ENCODE measurements at regions not wholly inside any gene's neighbourhood (a gene's known extent, or its start where the extent isn't known, plus 50 kb on each side); places are given as distances from the start of the nearest gene placed in this dataset.
A peak's percentile ranks its signal among the peaks of the same experiment; 100 is the strongest.

GRCh38 chr6:137951064-137951597 is 84.1 kb downstream of the TNFAIP3 start:
- CTCF ChIA-PET = interaction anchor here (1.0 to 15.1 kb wide), 8 partner anchors 9 to 152 kb away, joined by 3 to 360 read pairs (median 6); partner anchors contain the start of gene TNFAIP3
- intact Hi-C loops (cut with micrococcal nuclease) = no loop called here
- H3K9me3 Mint-ChIP-seq = no peaks in the 10 kb centered on the region

GRCh38 chr6:137952247-137952646 is 85.2 kb downstream of the TNFAIP3 start:
- ChIA-PET CTCF (interaction anchor here (1.6 to 15.1 kb wide), 3 partner anchors 8 to 82 kb away, joined by 3 to 360 read pairs (median 8); partner anchors contain the start of gene TNFAIP3), POLR2A (interaction anchor here (0.8 kb wide), 1 partner anchor 82 kb away, joined by 3 read pairs; no protein-coding TSS in a partner anchor)
- no peaks in the 10 kb centered on the region for H3K27me3 Mint-ChIP-seq
- ATAC-seq (no peak), DNase-seq (no peak)
- TF ChIP-seq CTCF (IDR thresholded peaks at IDR 0.05) = no peak
- no peaks in the 10 kb centered on the region for H3K9me3 Mint-ChIP-seq
- H3K4me1 Mint-ChIP-seq (ENCODE audit: low read depth) = peaks cover 16% of the 10 kb centered on the region
- H3K36me3 Mint-ChIP-seq (ENCODE audit: low read depth) = no peaks in the 10 kb centered on the region
- no peak overlapping the region for H3K27ac Mint-ChIP-seq
- no peak overlapping the region for H3K4me3 Mint-ChIP-seq
- intact Hi-C loops (cut with micrococcal nuclease) = no loop called here

More at GRCh38 chr6:137951064-137951597, 84.1 kb downstream of the TNFAIP3 start:
- Mint-ChIP-seq H3K27ac (peak overlapping the region; percentile 28), H3K4me1 (ENCODE audit: low read depth) (peaks cover 16% of the 10 kb centered on the region), H3K36me3 (ENCODE audit: low read depth) (no peaks in the 10 kb centered on the region), H3K4me3 (no peak overlapping the region), H3K27me3 (no peaks in the 10 kb centered on the region)
- no peak for TF ChIP-seq CTCF (IDR thresholded peaks at IDR 0.05)
- DNase-seq (no peak), ATAC-seq (no peak)
- POLR2A ChIA-PET = interaction anchor here (0.9 to 2.7 kb wide), 3 partner anchors 12 to 25 kb away, joined by 3 to 9 read pairs (median 3); no protein-coding TSS in a partner anchor

GRCh38 chr6:137953761-137954160 is 86.7 kb downstream of the TNFAIP3 start:
- no peak for DNase-seq
- no peaks in the 10 kb centered on the region for H3K27me3 Mint-ChIP-seq
- no peaks in the 10 kb centered on the region for H3K36me3 Mint-ChIP-seq (ENCODE audit: low read depth)
- peaks cover 17% of the 10 kb centered on the region for H3K4me1 Mint-ChIP-seq (ENCODE audit: low read depth)
- no peak overlapping the region for H3K4me3 Mint-ChIP-seq
- intact Hi-C loops (cut with micrococcal nuclease) = no loop called here
- H3K9me3 Mint-ChIP-seq = no peaks in the 10 kb centered on the region
- H3K27ac Mint-ChIP-seq = no peak overlapping the region
- ChIA-PET POLR2A (no interaction called here), CTCF (interaction anchor here (1.7 to 15.1 kb wide), 2 partner anchors 9 to 83 kb away, joined by 8 to 360 read pairs; partner anchors contain the start of gene TNFAIP3)
- no peak for ATAC-seq
- TF ChIP-seq CTCF (IDR thresholded peaks at IDR 0.05) = no peak

GRCh38 chr6:137954253-137954652 is 87.2 kb downstream of the TNFAIP3 start:
- intact Hi-C loops (cut with micrococcal nuclease) = no loop called here
- Mint-ChIP-seq H3K9me3 (no peaks in the 10 kb centered on the region), H3K4me1 (ENCODE audit: low read depth) (peaks cover 20% of the 10 kb centered on the region), H3K27ac (no peak overlapping the region), H3K36me3 (ENCODE audit: low read depth) (no peaks in the 10 kb centered on the region), H3K4me3 (no peak overlapping the region), H3K27me3 (no peaks in the 10 kb centered on the region)
- no peak for DNase-seq
- ChIA-PET POLR2A (no interaction called here), CTCF (no interaction called here)
- ATAC-seq = no peak
- TF ChIP-seq CTCF (IDR thresholded peaks at IDR 0.05) = no peak

- no peak overlapping the region for H3K4me3 Mint-ChIP-seq
- H3K27ac Mint-ChIP-seq = no peak overlapping the region
- intact Hi-C loops (cut with micrococcal nuclease) = no loop called here
- ChIA-PET POLR2A (no interaction called here), CTCF (no interaction called here)
- ATAC-seq = no peak
- DNase-seq = no peak
- H3K27me3 Mint-ChIP-seq = no peaks in the 10 kb centered on the region
- peaks cover 7% of the 10 kb centered on the region for H3K4me1 Mint-ChIP-seq (ENCODE audit: low read depth)
- TF ChIP-seq CTCF (IDR thresholded peaks at IDR 0.05) = no peak
- H3K9me3 Mint-ChIP-seq = peaks cover 8% of the 10 kb centered on the region
- peaks cover 3% of the 10 kb centered on the region for H3K36me3 Mint-ChIP-seq (ENCODE audit: low read depth)
Observed at GRCh38 chr6:137956098-137956488, 89.0 kb downstream of the TNFAIP3 start.
